ENCODE measurements at regions not wholly inside any gene's neighbourhood (a gene's known extent, or its start where the extent isn't known, plus 50 kb on each side); places are given as distances from the start of the nearest gene placed in this dataset.

- TF ChIP-seq CTCF (IDR thresholded peaks at IDR 0.05 in 2 of 3, conservative IDR thresholded peaks at IDR 0.05 in 1 of 3; ENCODE audit: control insufficient read depth in 2 of 3, extremely low read depth in 1 of 3, insufficient read depth in 1 of 3, low read depth in 3 of 3, low read length in 3 of 3) (no peak), NBN (IDR thresholded peaks at IDR 0.05) (no peak), FOXK2 (IDR thresholded peaks at IDR 0.05) (no peak), CEBPZ (IDR thresholded peaks at IDR 0.05; ENCODE audit: low read depth, low read length) (no peak), POLR2A (IDR thresholded peaks at IDR 0.05; ENCODE audit: low read depth, low read length) (no peak), EZH2 (IDR thresholded peaks at IDR 0.05; ENCODE audit: borderline replicate concordance, control insufficient read depth, low read depth, low read length) (no peak), POLR2AphosphoS5 (IDR thresholded peaks at IDR 0.05; ENCODE audit: low read length) (no peak)
These were observed 214.6 kb upstream of the SERP2 start for GRCh38 chr13:44158881-44159632.

All from GM12878 (cell line).